A673 (cell line): ENCODE measurements at regions not wholly inside any gene's neighbourhood (a gene's known extent, or its start where the extent isn't known, plus 50 kb on each side); places are given as distances from the start of the nearest gene placed in this dataset.

Source experiments
- BruUV-seq: library from RNA; stranded (reverse); fragments of 400-500 nt; replicated peaks from 2 replicates; lab custom pipeline; 2021; lab: Mats Ljungman, UMichigan
- CTCF ChIA-PET: fragments of 300-600 bp; sonication (Branson Sonifier 250); formaldehyde crosslinking; loops from one replicate; lab custom pipeline; 2022; ENCODE audit warnings: antibody characterized with exemption; lab: Charles Lee
- POLR2A ChIA-PET: fragments of 300-600 bp; sonication (Branson Sonifier 250); formaldehyde crosslinking; loops from one replicate; lab custom pipeline; 2022; ENCODE audit warnings: antibody characterized with exemption; ENCODE audit not compliant: low non-redundant PET; lab: Charles Lee
- DNase-seq: peaks from one replicate; pipeline ENCODE4 v3.0.0-alpha.2; 2015; ENCODE audit warnings: low spot score
- H3K27ac ChIP-seq: fragments of 200-600 bp; sonication (generic); 2 replicates; pipeline ENCODE4 v1.5.1; 2016; ENCODE audit warnings: mixed run types, low read depth, mild to moderate bottlenecking, mixed read lengths, antibody characterized with exemption, low read length; ENCODE audit not compliant: poor library complexity, severe bottlenecking
- H3K27me3 ChIP-seq: fragments of 200-600 bp; sonication (generic); replicated peaks from 2 replicates; pipeline ENCODE4 v1.6.1; 2017; ENCODE audit warnings: mixed run types, low read depth, mild to moderate bottlenecking, mixed read lengths, antibody characterized with exemption, low read length; ENCODE audit not compliant: insufficient read depth, poor library complexity
- H3K36me3 ChIP-seq: fragments of 200-600 bp; sonication (generic); 2 replicates; pipeline ENCODE4 v1.6.1; 2016; ENCODE audit warnings: mixed run types, mild to moderate bottlenecking, mixed read lengths, antibody characterized with exemption, low read length; ENCODE audit not compliant: insufficient read depth, poor library complexity, severe bottlenecking
- H3K4me1 ChIP-seq: fragments of 200-600 bp; sonication (generic); 2 replicates; pipeline ENCODE4 v1.6.1; 2017; ENCODE audit warnings: mixed run types, mild to moderate bottlenecking, mixed read lengths, antibody characterized with exemption, low read length; ENCODE audit not compliant: insufficient read depth, poor library complexity, severe bottlenecking
- H3K4me3 ChIP-seq: fragments of 200-600 bp; sonication (generic); 2 replicates; pipeline ENCODE4 v1.5.1; 2016; ENCODE audit warnings: low read depth, mixed run types, mild to moderate bottlenecking, mixed read lengths, low read length; ENCODE audit not compliant: poor library complexity, severe bottlenecking
- H3K9me3 ChIP-seq: fragments of 200-600 bp; sonication (generic); 2 replicates; pipeline ENCODE4 v1.6.1; 2016; ENCODE audit warnings: mixed run types, low read depth, mild to moderate bottlenecking, mixed read lengths, antibody characterized with exemption, low read length; ENCODE audit not compliant: poor library complexity, severe bottlenecking
- CTCF ChIP-seq: fragments of 300-800, 200-600 bp; sonication (generic); conservative IDR thresholded peaks from 2 replicates; pipeline ENCODE4 v1.5.1; 2017; ENCODE audit warnings: low read depth, mild to moderate bottlenecking, antibody characterized with exemption, low read length, moderate library complexity, mixed read lengths
- EZH2 ChIP-seq: fragments of 200-600 bp; sonication (generic); IDR thresholded peaks from 2 replicates; pipeline ENCODE4 v1.6.1; 2017; ENCODE audit warnings: borderline replicate concordance, low read depth, mild to moderate bottlenecking, mixed read lengths, antibody characterized with exemption, low read length; ENCODE audit not compliant: poor library complexity, severe bottlenecking
- intact Hi-C: fragments of 100-400 bp; cut with micrococcal nuclease; formaldehyde crosslinking; loops from one replicate; pipeline ENCODE4 v1.10.0; 2022; ENCODE audit not compliant: unreplicated experiment

- Histone ChIP-seq H3K36me3 (no peaks in the 10 kb centered on the region), H3K27ac (no peak overlapping the region), H3K4me1 (no peaks in the 10 kb centered on the region), H3K9me3 (no peaks in the 10 kb centered on the region), H3K27me3 (no peaks in the 10 kb centered on the region), H3K4me3 (no peak overlapping the region)
- TF ChIP-seq CTCF (no peak), EZH2 (no peak)
- no peak for DNase-seq
- intact Hi-C loops = loop anchor here (5.0 kb wide), 1 partner anchor 262 kb away; no protein-coding TSS in a partner anchor
- BruUV-seq = no TSS peak
- ChIA-PET CTCF (no interaction called here), POLR2A (no interaction called here)
These were observed 223.8 kb downstream of the GLI2 start for GRCh38 chr2:120959426-120959825.

DNA sequence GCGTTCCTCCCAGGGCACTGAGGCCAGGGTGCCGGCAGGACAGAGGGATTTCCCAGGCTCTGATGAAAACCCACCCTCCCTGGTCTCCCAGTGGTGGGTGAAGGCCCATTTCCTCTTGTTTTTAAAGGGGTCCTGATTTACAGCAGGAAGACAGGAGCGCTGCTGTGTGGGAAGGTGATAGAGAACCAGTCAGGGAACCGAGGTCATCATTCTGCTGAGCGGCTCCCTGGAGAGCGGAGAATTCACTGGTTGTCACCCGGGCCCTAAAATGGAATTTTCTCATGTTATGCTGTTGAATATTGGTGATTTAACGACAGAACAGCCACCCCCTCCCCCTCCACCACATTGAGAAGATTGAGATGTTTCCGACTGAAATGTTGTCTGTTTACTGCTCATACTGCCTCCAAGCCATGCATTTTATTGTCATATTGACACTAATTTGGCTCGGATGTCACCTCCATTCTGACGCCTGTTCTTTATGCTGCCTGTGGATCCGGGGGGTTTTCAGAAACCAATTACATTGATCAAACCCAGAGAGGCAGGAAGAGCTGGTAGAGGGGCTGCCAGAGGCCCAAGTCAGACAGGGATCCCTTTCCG, 225.2 kb downstream of the GLI2 start:
- intact Hi-C loops = no loop called here
- Histone ChIP-seq H3K27me3 (no peaks in the 10 kb centered on the region), H3K4me3 (no peak overlapping the region), H3K36me3 (no peaks in the 10 kb centered on the region), H3K4me1 (no peaks in the 10 kb centered on the region), H3K9me3 (no peaks in the 10 kb centered on the region), H3K27ac (no peak overlapping the region)
- DNase-seq = no peak
- POLR2A ChIA-PET = no interaction called here
- TF ChIP-seq EZH2 (no peak), CTCF (no peak)
- CTCF ChIA-PET = no interaction called here
- no TSS peak for BruUV-seq

DNA sequence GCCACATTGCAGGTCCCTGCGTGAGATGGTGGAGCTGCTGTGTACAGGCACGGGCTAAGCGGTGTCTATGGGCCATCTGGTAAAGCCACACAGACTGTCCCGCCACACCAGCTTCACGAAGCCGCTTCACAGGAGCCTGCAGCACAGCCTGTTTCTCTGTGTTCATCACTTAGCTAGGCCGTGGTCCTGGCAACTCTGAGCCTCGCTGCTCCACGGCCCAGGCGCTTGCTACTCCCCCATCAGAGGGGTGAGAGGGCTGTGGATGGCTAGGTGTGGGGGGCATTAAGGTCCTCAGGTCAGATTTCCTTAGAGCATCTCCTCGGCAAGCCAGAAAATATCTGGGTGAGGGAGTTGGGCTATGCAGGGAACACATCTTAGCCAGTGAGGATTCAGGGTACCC, 225.7 kb downstream of the GLI2 start:
- Histone ChIP-seq H3K4me1 (no peaks in the 10 kb centered on the region), H3K9me3 (no peaks in the 10 kb centered on the region), H3K27me3 (no peaks in the 10 kb centered on the region), H3K4me3 (no peak overlapping the region), H3K27ac (no peak overlapping the region), H3K36me3 (no peaks in the 10 kb centered on the region)
- no TSS peak for BruUV-seq
- no peak for DNase-seq
- ChIA-PET POLR2A (no interaction called here), CTCF (no interaction called here)
- no peak for TF ChIP-seq EZH2
- TF ChIP-seq CTCF = no peak
- intact Hi-C loops = no loop called here
